Fibroblast of the aortic adventitia (primary cell): ENCODE measurements at regions not wholly inside any gene's neighbourhood (a gene's known extent, or its start where the extent isn't known, plus 50 kb on each side); places are given as distances from the start of the nearest gene placed in this dataset.

Source experiments
- DNase-seq: peaks from one replicate; pipeline ENCODE4 v3.0.0-alpha.2; 2010; ENCODE audit warnings: low read depth
- H3K4me3 ChIP-seq: 2 replicates; pipeline ENCODE4 v1.5.1; 2011; ENCODE audit warnings: low read depth, mild to moderate bottlenecking, control low read depth, low read length, moderate library complexity
- CTCF ChIP-seq: IDR thresholded peaks from 2 replicates; pipeline ENCODE4 v1.5.1; 2011; ENCODE audit warnings: mild to moderate bottlenecking, low read length, control low read depth, inconsistent platforms; ENCODE audit not compliant: insufficient read depth

- H3K4me3 ChIP-seq, result no peak overlapping the region
- DNase-seq, result no peak
- TF ChIP-seq CTCF, result no peak
Measured at GRCh38 chr10:47092376-47092775, 181.1 kb downstream of the PTPN20 start.

GRCh38 chr10:47092831-47093230 lies 181.6 kb downstream of the PTPN20 start:
- H3K4me3 ChIP-seq, result no peak overlapping the region
- no peak for TF ChIP-seq CTCF
- no peak for DNase-seq

- TF ChIP-seq CTCF, result no peak
- no peak overlapping the region for H3K4me3 ChIP-seq
- no peak for DNase-seq
Measured at GRCh38 chr10:47094126-47094525, 182.9 kb downstream of the PTPN20 start.

GRCh38 chr10:47094636-47095035 lies 183.4 kb downstream of the PTPN20 start:
- H3K4me3 ChIP-seq, result no peak overlapping the region
- no peak for DNase-seq
- no peak for TF ChIP-seq CTCF

- no peak for TF ChIP-seq CTCF
- DNase-seq, result no peak
Measured at GRCh38 chr10:47095211-47095610, 184.0 kb downstream of the PTPN20 start.

GRCh38 chr10:47095848-47096612 lies 184.8 kb downstream of the PTPN20 start:
- no peak overlapping the region for H3K4me3 ChIP-seq
- DNase-seq, result no peak
- TF ChIP-seq CTCF, result no peak

More at GRCh38 chr10:47095211-47095610, 184.0 kb downstream of the PTPN20 start:
- no peak overlapping the region for H3K4me3 ChIP-seq

GRCh38 chr10:47098238-47098637 lies 187.0 kb downstream of the PTPN20 start:
- no peak for TF ChIP-seq CTCF
- DNase-seq, result no peak
- H3K4me3 ChIP-seq, result no peak overlapping the region
